ENCODE measurements at regions not wholly inside any gene's neighbourhood (a gene's known extent, or its start where the extent isn't known, plus 50 kb on each side); places are given as distances from the start of the nearest gene placed in this dataset.

DNA sequence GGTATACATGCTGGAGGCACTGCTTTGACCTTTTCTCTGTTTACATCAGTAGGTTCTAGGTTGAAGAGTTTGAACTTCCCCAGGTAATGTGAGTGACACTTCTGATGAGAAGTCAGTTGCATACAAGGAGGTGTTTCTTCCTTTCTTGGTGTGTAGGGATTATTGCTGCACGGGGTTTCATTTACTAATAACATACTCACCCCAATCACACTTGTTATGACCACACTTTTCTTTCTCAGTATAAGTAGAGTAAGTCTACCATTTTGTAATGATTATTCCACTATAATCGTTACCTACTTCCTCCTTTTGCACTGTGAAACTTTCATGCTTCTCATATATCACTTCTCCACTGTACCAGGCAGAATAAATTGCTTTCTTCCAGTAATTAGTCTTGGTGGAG lies 138.0 kb downstream of the TNFSF13B start:
- TF ChIP-seq, protein P1, sequence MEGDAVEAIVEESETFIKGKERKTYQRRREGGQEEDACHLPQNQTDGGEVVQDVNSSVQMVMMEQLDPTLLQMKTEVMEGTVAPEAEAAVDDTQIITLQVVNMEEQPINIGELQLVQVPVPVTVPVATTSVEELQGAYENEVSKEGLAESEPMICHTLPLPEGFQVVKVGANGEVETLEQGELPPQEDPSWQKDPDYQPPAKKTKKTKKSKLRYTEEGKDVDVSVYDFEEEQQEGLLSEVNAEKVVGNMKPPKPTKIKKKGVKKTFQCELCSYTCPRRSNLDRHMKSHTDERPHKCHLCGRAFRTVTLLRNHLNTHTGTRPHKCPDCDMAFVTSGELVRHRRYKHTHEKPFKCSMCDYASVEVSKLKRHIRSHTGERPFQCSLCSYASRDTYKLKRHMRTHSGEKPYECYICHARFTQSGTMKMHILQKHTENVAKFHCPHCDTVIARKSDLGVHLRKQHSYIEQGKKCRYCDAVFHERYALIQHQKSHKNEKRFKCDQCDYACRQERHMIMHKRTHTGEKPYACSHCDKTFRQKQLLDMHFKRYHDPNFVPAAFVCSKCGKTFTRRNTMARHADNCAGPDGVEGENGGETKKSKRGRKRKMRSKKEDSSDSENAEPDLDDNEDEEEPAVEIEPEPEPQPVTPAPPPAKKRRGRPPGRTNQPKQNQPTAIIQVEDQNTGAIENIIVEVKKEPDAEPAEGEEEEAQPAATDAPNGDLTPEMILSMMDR (IDR thresholded peaks at IDR 0.05; ENCODE audit: low read depth, low read length) = no peak
- no peak for TF ChIP-seq EZH2phosphoT487 (IDR thresholded peaks at IDR 0.05; ENCODE audit: low read depth)

Data from OCI-LY3 (cell line).